OCI-LY3 (cell line): ENCODE measurements at regions not wholly inside any gene's neighbourhood (a gene's known extent, or its start where the extent isn't known, plus 50 kb on each side); places are given as distances from the start of the nearest gene placed in this dataset.

Experiments used
- CTCF ChIP-seq: fragments of 200-600, 300-600 bp; sonication (generic); IDR thresholded peaks from 2 replicates; pipeline ENCODE4 v1.5.1; 2014; ENCODE audit warnings: antibody characterized with exemption, low read length, low read depth
- EZH2phosphoT487 ChIP-seq: fragments of 200-600 bp; shearing (Covaris generic); IDR thresholded peaks from 2 replicates; pipeline ENCODE4 v1.6.1; 2018; ENCODE audit warnings: antibody characterized with exemption, mixed run types, low read depth

GRCh38 chr1:4960336-4960735 lies 305.9 kb downstream of the AJAP1 start:
- TF ChIP-seq CTCF, result no peak
- no peak for TF ChIP-seq EZH2phosphoT487
